T-helper 17 cell (primary cell): ENCODE measurements at regions not wholly inside any gene's neighbourhood (a gene's known extent, or its start where the extent isn't known, plus 50 kb on each side); places are given as distances from the start of the nearest gene placed in this dataset.
"Not testable (repeated sequence)": the region's sequence is repeated elsewhere in the genome, so short reads cannot be mapped to it uniquely, and the experiment has no call there.

Experiments
- ATAC-seq: fragments of 150-1000 bp; cut with Tn5 transposase; 2 replicates; pipeline ENCODE4 v1.10.0; 2021; ENCODE audit warnings: mild to moderate bottlenecking, moderate library complexity
- DNase-seq, 3 donors: peaks; one replicate each; pipeline versions ENCODE4 v3.0.0 to v3.0.0-alpha.2; 2020 to 2021
- H3K9me3 ChIP-seq: one replicate; pipeline ENCODE4 v1.7.0; 2013; ENCODE audit warnings: low read length, mild to moderate bottlenecking; ENCODE audit not compliant: control insufficient read depth, poor library complexity, severe bottlenecking
- H3K27ac Mint-ChIP-seq: one replicate; pipeline ENCODE4 v1.8.0; 2022; ENCODE audit warnings: mild to moderate bottlenecking, moderate library complexity, mixed read lengths
- H3K27me3 Mint-ChIP-seq: one replicate; pipeline ENCODE4 v1.8.0; 2022; ENCODE audit warnings: mixed read lengths
- H3K36me3 Mint-ChIP-seq: one replicate; pipeline ENCODE4 v1.8.0; 2022; ENCODE audit warnings: low read depth, mixed read lengths
- H3K4me1 Mint-ChIP-seq: one replicate; pipeline ENCODE4 v1.8.0; 2022; ENCODE audit warnings: mild to moderate bottlenecking, mixed read lengths
- H3K4me3 Mint-ChIP-seq: one replicate; pipeline ENCODE4 v1.8.0; 2022; ENCODE audit warnings: mild to moderate bottlenecking, moderate library complexity, mixed read lengths

GRCh38 chr18:14973421-14973820 is 225.4 kb downstream of the ANKRD30B start:
- not testable (repeated sequence) for H3K27ac Mint-ChIP-seq, H3K4me3 Mint-ChIP-seq, ATAC-seq, H3K36me3 Mint-ChIP-seq, H3K9me3 ChIP-seq, H3K4me1 Mint-ChIP-seq, DNase-seq
- peaks cover 31% of the 10 kb centered on the region for H3K27me3 Mint-ChIP-seq

DNA sequence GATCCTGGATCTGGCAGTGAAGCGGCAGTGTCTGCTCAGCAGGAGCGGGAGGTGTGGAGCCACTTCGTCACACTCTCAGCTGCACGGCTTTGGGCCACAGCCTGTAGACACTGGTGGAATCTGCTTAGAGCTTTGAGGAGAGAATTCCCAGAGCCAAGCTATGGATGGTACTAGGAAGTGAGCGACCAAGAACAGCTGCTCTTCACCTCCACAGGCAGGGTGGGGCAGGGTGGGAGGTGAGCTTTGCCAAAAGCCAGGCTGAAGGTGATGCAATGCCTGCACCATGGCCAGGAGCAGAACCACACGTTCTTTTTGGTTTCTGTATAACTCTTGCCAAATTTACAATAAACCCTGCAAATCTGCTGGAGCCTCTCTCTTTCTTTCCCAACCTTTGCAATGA is 226.1 kb downstream of the ANKRD30B start:
- Mint-ChIP-seq H3K27ac (no peak overlapping the region), H3K27me3 (peaks cover 31% of the 10 kb centered on the region), H3K4me1 (peaks cover 2% of the 10 kb centered on the region), H3K36me3 (peaks cover 2% of the 10 kb centered on the region), H3K4me3 (no peak overlapping the region)
- H3K9me3 ChIP-seq: no peaks in the 10 kb centered on the region
- DNase-seq: no peak
- ATAC-seq: no peak

DNA sequence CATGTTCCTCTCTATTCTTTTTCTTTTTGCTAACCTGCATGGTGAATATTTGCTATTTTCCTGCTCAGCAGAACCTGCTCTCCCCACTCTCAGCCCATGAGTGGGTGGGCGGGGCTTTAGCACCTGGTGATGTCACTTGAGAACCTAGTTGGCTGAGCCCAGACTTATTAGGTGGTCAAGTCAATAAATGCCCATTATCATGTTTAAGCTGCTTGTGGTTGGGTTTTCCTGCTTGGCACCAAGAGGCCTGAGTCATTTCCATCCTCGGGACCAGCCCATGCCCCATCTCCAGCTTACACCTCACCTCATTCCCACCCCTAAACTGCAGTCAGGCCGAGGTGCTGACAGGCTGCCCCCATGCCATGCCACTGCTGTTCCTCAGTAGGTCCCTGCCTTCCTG is 226.6 kb downstream of the ANKRD30B start:
- Mint-ChIP-seq H3K4me3 (no peak overlapping the region), H3K27ac (no peak overlapping the region), H3K4me1 (peaks cover 2% of the 10 kb centered on the region), H3K36me3 (peaks cover 2% of the 10 kb centered on the region), H3K27me3 (peaks cover 31% of the 10 kb centered on the region)
- ATAC-seq (no peak), DNase-seq (no peak)
- no peaks in the 10 kb centered on the region for H3K9me3 ChIP-seq

DNA sequence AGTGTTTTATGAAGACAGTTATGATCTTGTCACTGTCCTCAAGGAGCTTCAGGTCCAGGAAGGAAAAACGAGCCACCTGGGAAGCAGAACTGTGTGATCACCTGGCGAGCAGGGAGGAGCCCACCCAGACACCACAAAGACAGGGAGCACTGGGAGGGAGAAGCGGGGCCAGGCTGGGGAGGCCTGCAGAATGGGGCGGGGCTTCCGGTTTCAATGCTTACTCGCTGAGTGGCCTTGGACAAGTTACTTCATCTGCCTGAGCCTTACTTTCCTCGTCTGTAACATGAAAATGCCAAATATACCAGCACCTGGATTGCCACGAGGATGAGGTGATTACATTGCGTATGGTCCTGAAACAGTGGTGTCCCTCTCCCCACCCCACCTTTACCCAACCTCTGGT is 227.5 kb downstream of the ANKRD30B start:
- DNase-seq (no peak), ATAC-seq (no peak)
- Mint-ChIP-seq H3K4me3 (no peak overlapping the region), H3K27ac (no peak overlapping the region), H3K27me3 (peaks cover 36% of the 10 kb centered on the region), H3K4me1 (peaks cover 2% of the 10 kb centered on the region), H3K36me3 (peaks cover 2% of the 10 kb centered on the region)
- H3K9me3 ChIP-seq: no peaks in the 10 kb centered on the region

- Mint-ChIP-seq H3K4me1 (peaks cover 2% of the 10 kb centered on the region), H3K27ac (no peak overlapping the region), H3K4me3 (no peak overlapping the region), H3K27me3 (peaks cover 34% of the 10 kb centered on the region), H3K36me3 (peaks cover 2% of the 10 kb centered on the region)
- no peaks in the 10 kb centered on the region for H3K9me3 ChIP-seq
- DNase-seq: no peak
- ATAC-seq: no peak
Observed at GRCh38 chr18:14976736-14977430, 228.9 kb downstream of the ANKRD30B start.

DNA sequence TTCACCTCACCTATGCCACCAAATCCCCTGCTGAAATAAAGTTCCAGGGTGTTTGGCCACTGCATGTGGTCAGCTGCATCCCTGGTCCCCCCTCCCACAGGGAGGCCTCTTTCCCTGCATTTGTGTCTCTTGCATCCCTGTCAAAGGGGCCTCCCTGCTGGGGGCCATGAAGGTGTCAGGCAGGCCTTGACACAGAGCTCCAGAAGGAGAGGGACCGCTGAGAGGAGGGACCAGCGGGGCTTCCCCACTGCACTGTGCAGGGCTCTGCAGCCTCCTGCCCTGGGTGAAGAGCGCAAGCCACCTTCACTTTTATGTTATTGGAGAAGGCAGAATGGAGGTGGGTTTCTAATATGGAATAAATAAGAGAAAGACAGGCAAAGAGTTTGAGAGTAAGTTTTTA is 230.2 kb downstream of the ANKRD30B start:
- Mint-ChIP-seq H3K27ac (no peak overlapping the region), H3K4me3 (no peak overlapping the region), H3K4me1 (peaks cover 2% of the 10 kb centered on the region), H3K27me3 (peaks cover 30% of the 10 kb centered on the region), H3K36me3 (peaks cover 2% of the 10 kb centered on the region)
- DNase-seq (no peak), ATAC-seq (no peak)
- H3K9me3 ChIP-seq: no peaks in the 10 kb centered on the region

- Mint-ChIP-seq H3K4me3 (no peak overlapping the region), H3K36me3 (peaks cover 2% of the 10 kb centered on the region), H3K4me1 (peaks cover 2% of the 10 kb centered on the region), H3K27ac (no peak overlapping the region), H3K27me3 (peaks cover 30% of the 10 kb centered on the region)
- no peak for ATAC-seq
- no peaks in the 10 kb centered on the region for H3K9me3 ChIP-seq
- DNase-seq: no peak
Observed at GRCh38 chr18:14978962-14979535, 231.1 kb downstream of the ANKRD30B start.

- Mint-ChIP-seq H3K4me1 (no peaks in the 10 kb centered on the region), H3K27me3 (peaks cover 30% of the 10 kb centered on the region), H3K4me3 (no peak overlapping the region), H3K27ac (no peak overlapping the region), H3K36me3 (no peaks in the 10 kb centered on the region)
- ATAC-seq (no peak), DNase-seq (no peak)
- H3K9me3 ChIP-seq: no peaks in the 10 kb centered on the region
Observed at GRCh38 chr18:14979875-14980274, 231.9 kb downstream of the ANKRD30B start.

DNA sequence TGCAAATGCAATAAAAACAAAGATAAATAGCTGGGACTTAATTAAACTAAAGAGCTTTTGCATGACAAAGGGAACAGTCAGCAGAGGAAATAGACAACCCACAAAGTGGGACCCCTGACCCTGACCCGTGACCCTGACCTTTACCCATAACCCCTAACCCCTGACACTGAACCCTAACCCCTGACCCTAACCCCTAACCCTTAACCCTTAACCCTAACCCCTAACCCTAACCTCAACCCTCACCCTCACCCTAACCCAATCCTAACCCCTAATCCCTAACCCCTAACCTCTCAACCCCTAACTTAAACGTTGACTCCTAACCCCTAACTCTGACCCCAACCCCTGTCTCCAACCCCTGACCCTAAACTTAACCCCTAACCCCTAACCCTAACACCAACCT is 236.6 kb downstream of the ANKRD30B start:
- ATAC-seq, H3K27me3 Mint-ChIP-seq, H3K4me1 Mint-ChIP-seq, H3K27ac Mint-ChIP-seq, DNase-seq, H3K4me3 Mint-ChIP-seq, H3K9me3 ChIP-seq, H3K36me3 Mint-ChIP-seq: not testable (repeated sequence)

DNA sequence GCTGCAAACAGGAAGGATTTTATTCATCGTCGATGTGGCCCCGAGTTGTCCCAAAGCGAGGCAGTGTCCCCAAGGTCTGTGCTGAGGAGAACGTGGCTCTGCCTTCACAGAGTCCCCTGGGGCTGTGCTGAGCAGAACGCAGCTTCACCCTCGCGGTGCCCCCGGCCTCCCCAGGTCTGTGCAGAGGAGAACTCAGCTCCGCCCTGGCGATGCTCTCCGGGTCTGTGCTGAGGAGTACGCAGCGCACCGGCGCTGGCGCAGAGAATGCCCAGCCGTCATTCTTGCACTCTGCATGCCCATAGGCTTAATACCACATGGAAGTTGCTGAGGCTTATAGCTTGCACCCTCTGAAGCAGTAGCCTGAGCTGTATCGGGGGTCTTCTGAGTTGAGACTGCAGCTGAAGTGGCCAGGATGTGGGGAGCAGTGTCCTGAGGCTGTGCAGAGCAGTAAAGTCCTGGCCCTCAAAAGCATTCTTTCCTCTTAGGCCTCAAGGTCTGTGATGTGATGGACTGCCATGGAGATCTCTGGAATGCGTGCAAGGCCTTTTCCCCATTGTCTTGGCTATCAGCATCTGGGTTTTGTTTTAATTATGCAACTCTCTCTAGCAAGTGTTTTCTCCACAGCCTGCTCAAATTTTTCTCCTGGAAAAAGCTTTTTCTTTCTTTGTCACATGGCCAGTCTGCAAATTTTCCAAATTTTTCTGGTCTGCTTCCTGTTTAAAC is 237.5 kb downstream of the ANKRD30B start:
- not testable (repeated sequence) for H3K36me3 Mint-ChIP-seq, H3K4me3 Mint-ChIP-seq, H3K9me3 ChIP-seq, ATAC-seq, H3K4me1 Mint-ChIP-seq, DNase-seq, H3K27ac Mint-ChIP-seq, H3K27me3 Mint-ChIP-seq

DNA sequence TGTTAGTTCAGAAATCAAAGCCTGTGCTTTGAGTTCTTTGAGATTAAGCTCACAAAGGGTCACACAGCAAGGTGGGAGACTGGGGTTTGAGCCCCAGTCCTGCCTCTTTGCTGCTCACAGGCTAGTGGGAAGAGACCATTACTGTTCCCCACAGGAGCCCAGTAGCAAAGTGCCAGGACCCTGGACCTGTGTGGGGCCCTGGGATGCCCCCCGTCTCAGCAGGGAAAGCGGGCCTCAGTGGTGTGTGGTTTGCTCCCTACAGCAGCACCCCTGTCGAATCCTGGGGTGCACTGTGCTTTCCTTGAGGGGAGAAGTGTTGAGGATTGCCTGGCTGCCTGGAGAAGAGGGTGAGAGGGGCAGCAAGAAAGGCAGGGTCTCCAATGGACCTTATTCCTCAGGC is 239.4 kb downstream of the ANKRD30B start:
- H3K27me3 Mint-ChIP-seq, H3K36me3 Mint-ChIP-seq, H3K27ac Mint-ChIP-seq, H3K9me3 ChIP-seq, DNase-seq, H3K4me1 Mint-ChIP-seq, ATAC-seq, H3K4me3 Mint-ChIP-seq: not testable (repeated sequence)

DNA sequence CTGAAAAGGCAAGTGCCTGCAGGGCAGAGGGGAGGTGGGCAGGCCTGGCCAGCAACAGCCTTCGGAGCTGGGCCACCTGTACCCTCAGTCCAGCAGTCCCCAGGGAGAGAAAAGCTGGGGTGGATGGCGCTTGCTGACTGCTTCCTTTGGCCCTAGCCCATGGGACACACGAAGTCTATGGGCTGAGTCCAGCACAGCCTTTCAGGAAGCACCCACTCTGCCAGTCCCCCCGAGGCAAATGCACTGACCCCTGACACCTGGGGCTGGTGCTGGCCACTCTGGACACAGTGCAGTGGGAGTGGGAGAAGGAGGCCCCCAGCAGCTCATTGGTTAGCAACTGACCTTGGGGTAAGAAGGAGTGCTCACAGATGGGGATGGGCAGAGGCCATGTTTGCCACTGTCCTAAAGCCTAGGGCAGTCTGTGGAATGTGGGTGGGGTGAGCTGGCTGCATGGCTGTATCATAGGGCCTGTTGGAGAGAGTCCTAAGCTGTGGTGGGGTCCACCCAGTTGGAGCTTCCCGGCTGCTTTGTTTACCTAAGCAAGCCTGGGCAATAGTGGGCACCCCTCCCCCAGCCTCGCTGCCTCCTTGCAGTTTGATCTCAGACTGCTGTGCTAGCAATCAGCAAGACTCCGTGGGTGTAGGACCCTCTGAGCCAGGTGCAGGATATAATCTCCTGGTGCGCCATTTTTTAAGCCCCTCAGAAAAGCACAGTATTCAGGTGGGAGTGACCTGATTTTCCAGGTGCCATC is 240.2 kb downstream of the ANKRD30B start:
- not testable (repeated sequence) for H3K4me3 Mint-ChIP-seq, DNase-seq, H3K27ac Mint-ChIP-seq, H3K36me3 Mint-ChIP-seq, H3K4me1 Mint-ChIP-seq, ATAC-seq, H3K9me3 ChIP-seq, H3K27me3 Mint-ChIP-seq

DNA sequence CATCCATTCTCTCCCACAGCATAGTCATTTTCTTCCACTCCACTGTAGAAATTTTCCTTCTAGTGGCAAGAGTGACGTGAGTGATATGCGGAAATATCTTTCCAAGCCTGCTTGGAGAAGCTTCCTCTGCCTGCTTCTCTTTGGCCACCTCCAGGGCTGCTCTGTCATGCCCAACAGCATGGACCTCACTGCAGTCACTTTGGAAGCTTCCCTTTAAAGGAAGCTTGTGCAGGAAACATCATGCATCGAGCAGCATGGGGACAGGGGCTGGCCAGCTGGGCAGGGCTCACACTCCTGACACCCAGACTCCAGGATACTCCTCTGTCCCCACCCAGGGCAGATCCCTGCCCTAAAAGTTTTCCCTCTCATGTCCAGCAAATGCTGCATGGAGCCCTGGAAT is 241.6 kb downstream of the ANKRD30B start:
- not testable (repeated sequence) for H3K4me1 Mint-ChIP-seq, H3K27me3 Mint-ChIP-seq, H3K36me3 Mint-ChIP-seq, H3K27ac Mint-ChIP-seq, ATAC-seq, DNase-seq, H3K9me3 ChIP-seq, H3K4me3 Mint-ChIP-seq
